ENCODE measurements at regions not wholly inside any gene's neighbourhood (a gene's known extent, or its start where the extent isn't known, plus 50 kb on each side); places are given as distances from the start of the nearest gene placed in this dataset.
A peak's percentile ranks its signal among the peaks of the same experiment; 100 is the strongest.

DNA sequence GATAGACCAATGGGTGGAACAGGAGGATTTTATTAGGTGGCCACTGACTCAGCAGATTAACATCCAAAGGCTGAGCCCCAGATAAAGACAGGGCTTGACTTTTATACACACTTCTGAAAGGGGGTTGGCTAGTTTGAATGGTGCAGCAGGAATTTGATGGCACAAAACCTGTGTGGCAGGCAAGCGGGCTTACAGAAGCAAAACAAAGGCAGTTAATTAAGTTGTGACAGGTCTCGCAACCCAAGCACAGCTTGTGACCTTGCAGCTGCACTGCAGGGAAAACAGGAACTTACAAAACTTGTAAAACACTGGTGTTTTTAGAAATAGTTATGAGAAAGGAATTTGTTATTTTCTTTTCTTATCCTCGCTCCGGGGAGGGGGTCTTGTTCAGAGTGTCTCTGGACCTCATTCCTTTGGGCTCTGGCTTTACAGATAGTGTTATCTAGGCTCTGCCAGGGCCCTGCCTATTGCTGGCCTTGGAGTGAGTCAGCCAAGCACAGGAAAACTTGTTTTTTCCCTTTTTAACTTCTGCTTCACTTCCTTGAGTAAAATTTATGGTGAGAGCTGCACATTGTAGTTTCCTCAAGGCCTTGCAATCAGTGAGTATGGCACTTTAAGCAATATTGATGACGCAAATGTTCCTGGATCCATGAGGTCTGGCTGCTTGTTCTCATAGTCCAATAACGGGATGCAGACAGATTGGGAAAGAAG is 457.1 kb downstream of the TGIF2LY start:
- peak; percentile 14 for DNase-seq
